Spinal cord (tissue), 9 donors: ENCODE measurements at regions not wholly inside any gene's neighbourhood (a gene's known extent, or its start where the extent isn't known, plus 50 kb on each side); places are given as distances from the start of the nearest gene placed in this dataset.
A peak's percentile ranks its signal among the peaks of the same experiment; 100 is the strongest.
"Not testable (repeated sequence)": the region's sequence is repeated elsewhere in the genome, so short reads cannot be mapped to it uniquely, and the experiment has no call there.

Experiments used
- DNase-seq, 6 donors: peaks; one replicate each; pipeline versions ENCODE4 v3.0.0 to v3.0.0-alpha.2; 2013 to 2015; ENCODE audit warnings: low spot score in 6 of 6, low read depth in 4 of 6
- H3K27ac ChIP-seq: one replicate; pipeline ENCODE4 v1.5.1; 2013; ENCODE audit warnings: low read depth, low read length, control low read depth
- H3K27me3 ChIP-seq: one replicate; pipeline ENCODE4 v1.6.1; 2013; ENCODE audit warnings: low read length; ENCODE audit not compliant: control insufficient read depth, insufficient read depth
- H3K36me3 ChIP-seq: one replicate; pipeline ENCODE4 v1.6.1; 2013; ENCODE audit warnings: low read length; ENCODE audit not compliant: control insufficient read depth, insufficient read depth
- H3K4me1 ChIP-seq: one replicate; pipeline ENCODE4 v1.6.1; 2013; ENCODE audit warnings: low read length; ENCODE audit not compliant: control insufficient read depth, insufficient read depth
- H3K4me3 ChIP-seq: one replicate; pipeline ENCODE4 v1.5.1; 2013; ENCODE audit warnings: low read depth, low read length, control low read depth
- H3K9me3 ChIP-seq: one replicate; pipeline ENCODE4 v1.6.1; 2013; ENCODE audit warnings: low read length; ENCODE audit not compliant: control insufficient read depth, insufficient read depth
- WGBS: methylation state at CpG from one replicate; pipeline ENCODE4 v1.1.5; 2013; ENCODE audit warnings: missing lambda C conversion rate; ENCODE audit not compliant: insufficient coverage; 5-methylcytosine and 5-hydroxymethylcytosine counted together
- donor health status: healthy.

GRCh38 chr2:208983486-208983885 lies 440.4 kb upstream of the MAP2 start:
- Histone ChIP-seq H3K4me3 (no peak overlapping the region), H3K27ac (no peak overlapping the region), H3K36me3 (no peaks in the 10 kb centered on the region), H3K9me3 (no peaks in the 10 kb centered on the region), H3K27me3 (no peaks in the 10 kb centered on the region), H3K4me1 (no peaks in the 10 kb centered on the region)
- peak in 1 of 6 donors; percentile 22 for DNase-seq
- WGBS = no CpG with 5 or more reads among the region's 3 CpGs

GRCh38 chr2:208984376-208985090 lies 439.3 kb upstream of the MAP2 start:
- Histone ChIP-seq H3K36me3 (no peaks in the 10 kb centered on the region), H3K9me3 (no peaks in the 10 kb centered on the region), H3K27ac (no peak overlapping the region), H3K27me3 (no peaks in the 10 kb centered on the region), H3K4me3 (no peak overlapping the region), H3K4me1 (no peaks in the 10 kb centered on the region)
- DNase-seq = peak in 1 of 6 donors; percentile 61
- WGBS = 94% methylated on average over 2 of the region's 6 CpGs

GRCh38 chr2:208985644-208986043 lies 438.2 kb upstream of the MAP2 start:
- 100% methylated on average over 1 of the region's 5 CpGs for WGBS
- no peaks in the 10 kb centered on the region for H3K4me1 ChIP-seq
- no peak for DNase-seq
- no peaks in the 10 kb centered on the region for H3K27me3 ChIP-seq
- no peak overlapping the region for H3K4me3 ChIP-seq
- H3K9me3 ChIP-seq = no peaks in the 10 kb centered on the region
- H3K36me3 ChIP-seq = no peaks in the 10 kb centered on the region
- no peak overlapping the region for H3K27ac ChIP-seq

- H3K4me1 ChIP-seq = no peaks in the 10 kb centered on the region
- H3K4me3 ChIP-seq = no peak overlapping the region
- peak in 1 of 6 donors; percentile 30 for DNase-seq
- H3K36me3 ChIP-seq = no peaks in the 10 kb centered on the region
- H3K27me3 ChIP-seq = no peaks in the 10 kb centered on the region
- H3K9me3 ChIP-seq = no peaks in the 10 kb centered on the region
- 85% methylated on average over 3 of the region's 3 CpGs for WGBS
- no peak overlapping the region for H3K27ac ChIP-seq
These were observed 433.1 kb upstream of the MAP2 start for GRCh38 chr2:208990716-208991115.

- peak in 1 of 6 donors; percentile 35 for DNase-seq
- WGBS = 100% methylated on average over 1 of the region's 2 CpGs
- H3K9me3 ChIP-seq = no peaks in the 10 kb centered on the region
- H3K36me3 ChIP-seq = no peaks in the 10 kb centered on the region
- H3K4me1 ChIP-seq = no peaks in the 10 kb centered on the region
- no peak overlapping the region for H3K4me3 ChIP-seq
- H3K27me3 ChIP-seq = no peaks in the 10 kb centered on the region
- H3K27ac ChIP-seq = no peak overlapping the region
These were observed 423.9 kb upstream of the MAP2 start for GRCh38 chr2:208999911-209000310.

- no peaks in the 10 kb centered on the region for H3K4me1 ChIP-seq
- WGBS = no CpG with 5 or more reads among the region's 1 CpG
- no peaks in the 10 kb centered on the region for H3K36me3 ChIP-seq
These were observed 421.8 kb upstream of the MAP2 start for GRCh38 chr2:209002054-209002453.

GRCh38 chr2:209005371-209005770 lies 418.5 kb upstream of the MAP2 start:
- no peaks in the 10 kb centered on the region for H3K4me1 ChIP-seq
- H3K4me3 ChIP-seq = no peak overlapping the region
- no CpG with 5 or more reads among the region's 1 CpG for WGBS
- DNase-seq = no peak
- H3K27ac ChIP-seq = no peak overlapping the region
- no peaks in the 10 kb centered on the region for H3K36me3 ChIP-seq
- no peaks in the 10 kb centered on the region for H3K27me3 ChIP-seq
- peaks cover 6% of the 10 kb centered on the region for H3K9me3 ChIP-seq

More at GRCh38 chr2:209002054-209002453, 421.8 kb upstream of the MAP2 start:
- DNase-seq = no peak
- Histone ChIP-seq H3K27me3 (no peaks in the 10 kb centered on the region), H3K9me3 (peaks cover 6% of the 10 kb centered on the region), H3K4me3 (no peak overlapping the region), H3K27ac (no peak overlapping the region)

GRCh38 chr2:209008636-209009287 lies 415.1 kb upstream of the MAP2 start:
- Histone ChIP-seq H3K4me1 (no peaks in the 10 kb centered on the region), H3K4me3 (no peak overlapping the region), H3K36me3 (no peaks in the 10 kb centered on the region), H3K27ac (no peak overlapping the region), H3K9me3 (peaks cover 6% of the 10 kb centered on the region), H3K27me3 (no peaks in the 10 kb centered on the region)
- WGBS = 86% methylated on average over 1 of the region's 2 CpGs
- no peak for DNase-seq

- not testable (repeated sequence) for DNase-seq, H3K36me3 ChIP-seq, H3K27ac ChIP-seq, H3K4me1 ChIP-seq, H3K9me3 ChIP-seq, H3K4me3 ChIP-seq, H3K27me3 ChIP-seq
- 54% methylated on average over 5 of the region's 6 CpGs for WGBS
These were observed 405.2 kb upstream of the MAP2 start for GRCh38 chr2:209018633-209019032.

GRCh38 chr2:209029249-209029648 lies 394.6 kb upstream of the MAP2 start:
- no peaks in the 10 kb centered on the region for H3K4me1 ChIP-seq
- H3K9me3 ChIP-seq = no peaks in the 10 kb centered on the region
- no peak overlapping the region for H3K27ac ChIP-seq
- WGBS = no CpG with 5 or more reads among the region's 1 CpG
- DNase-seq = no peak
- no peaks in the 10 kb centered on the region for H3K36me3 ChIP-seq
- H3K27me3 ChIP-seq = no peaks in the 10 kb centered on the region
- H3K4me3 ChIP-seq = no peak overlapping the region
